NCI-H2107 treated with DMSO at 0.1 percent for 48 hours (cell line): ENCODE measurements at regions not wholly inside any gene's neighbourhood (a gene's known extent, or its start where the extent isn't known, plus 50 kb on each side); places are given as distances from the start of the nearest gene placed in this dataset.

Experiments
- DNase-seq: peaks from one replicate; lab custom pipeline; 2025; ENCODE audit not compliant: unreplicated experiment; lab: John Stamatoyannopoulos, UW

DNA sequence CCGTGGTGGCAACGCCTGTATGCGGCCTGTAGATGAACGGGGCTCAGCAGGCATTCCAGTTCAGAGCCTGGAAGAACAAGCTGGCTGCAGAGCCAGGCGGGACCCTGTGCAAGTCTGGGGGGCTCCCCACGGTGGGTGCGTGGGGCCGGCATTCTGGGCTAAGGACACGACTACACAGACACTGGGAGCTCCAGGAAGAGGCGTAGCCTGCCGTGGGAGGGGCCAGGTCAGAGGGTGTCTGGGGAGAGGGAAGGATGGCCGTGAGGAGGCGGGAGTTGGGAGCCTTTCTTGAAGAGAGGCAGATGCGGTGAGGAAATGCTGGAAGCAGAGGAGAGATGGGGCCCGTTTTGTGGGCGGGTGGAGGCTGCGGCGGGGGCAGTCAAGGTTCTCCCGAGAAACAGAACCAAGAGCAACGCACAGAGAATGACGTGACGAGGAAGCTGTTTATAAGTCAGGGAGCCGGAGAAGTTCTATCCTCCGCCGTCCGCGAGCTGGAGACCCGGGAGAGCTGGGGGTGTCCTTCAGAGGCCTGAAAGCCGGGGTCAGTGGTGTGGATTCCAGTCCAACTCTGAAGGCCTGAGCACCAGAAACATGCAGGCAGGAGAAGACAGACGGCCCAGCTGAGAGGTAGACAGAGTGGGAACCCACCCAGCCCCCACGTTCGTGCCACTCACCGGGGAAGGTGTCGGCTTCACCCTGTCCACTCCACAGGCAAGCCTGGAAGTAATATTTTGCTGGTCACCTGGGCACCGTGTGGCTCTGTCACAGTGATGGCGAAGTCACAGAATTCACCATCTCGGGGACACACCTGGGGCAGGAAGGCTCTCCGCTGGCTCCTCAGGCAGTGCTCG is 529.6 kb downstream of the BRD1 start:
- DNase-seq = no peak

DNA sequence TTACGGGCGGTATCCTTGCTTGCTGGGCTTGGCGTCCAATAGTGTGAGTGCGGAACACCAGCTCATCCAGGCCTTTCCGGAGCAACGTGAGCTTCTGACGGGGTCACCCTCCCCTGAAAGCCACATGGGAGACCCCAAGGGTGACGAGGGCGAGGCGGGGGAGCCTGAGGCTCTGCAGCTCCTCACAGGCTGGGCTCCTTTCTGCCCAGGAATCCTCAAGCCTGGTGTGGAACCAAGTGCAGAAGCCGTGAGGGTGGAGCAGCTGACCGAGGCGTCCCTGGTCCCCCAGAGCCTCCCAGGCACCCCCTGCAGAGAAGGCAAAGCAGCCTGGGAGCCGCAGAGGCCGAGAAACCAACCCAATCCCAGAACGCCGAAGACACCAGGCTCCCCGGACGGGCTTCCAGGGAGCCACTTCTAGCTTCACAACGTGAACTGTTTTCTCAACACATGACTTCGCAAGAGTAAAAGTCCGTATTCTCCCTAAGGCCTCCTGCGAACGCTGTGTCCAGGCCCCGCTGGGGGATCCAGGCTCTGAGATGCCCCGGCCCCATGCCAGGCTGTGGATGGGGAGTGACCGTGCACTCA is 530.3 kb downstream of the BRD1 start:
- no peak for DNase-seq

DNA sequence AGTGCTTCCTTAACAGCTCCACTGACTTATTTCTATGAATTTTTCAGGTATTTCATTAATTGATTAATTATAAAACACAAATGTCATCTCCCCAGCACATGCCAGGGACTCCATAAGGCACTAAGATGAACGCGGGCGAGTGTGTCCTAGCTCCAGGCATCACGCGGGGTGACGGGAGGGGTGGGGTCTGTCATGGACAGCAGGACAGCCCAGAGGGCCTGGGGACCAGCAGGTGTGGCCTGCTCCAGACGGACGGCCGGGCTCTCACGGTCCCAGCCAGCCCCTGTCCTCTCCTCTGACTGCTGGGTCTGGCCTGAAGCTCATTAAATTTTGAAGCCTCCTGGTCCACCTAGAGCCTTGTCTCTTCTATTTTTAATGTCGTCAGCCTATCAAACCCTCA is 531.1 kb downstream of the BRD1 start:
- DNase-seq = no peak

DNA sequence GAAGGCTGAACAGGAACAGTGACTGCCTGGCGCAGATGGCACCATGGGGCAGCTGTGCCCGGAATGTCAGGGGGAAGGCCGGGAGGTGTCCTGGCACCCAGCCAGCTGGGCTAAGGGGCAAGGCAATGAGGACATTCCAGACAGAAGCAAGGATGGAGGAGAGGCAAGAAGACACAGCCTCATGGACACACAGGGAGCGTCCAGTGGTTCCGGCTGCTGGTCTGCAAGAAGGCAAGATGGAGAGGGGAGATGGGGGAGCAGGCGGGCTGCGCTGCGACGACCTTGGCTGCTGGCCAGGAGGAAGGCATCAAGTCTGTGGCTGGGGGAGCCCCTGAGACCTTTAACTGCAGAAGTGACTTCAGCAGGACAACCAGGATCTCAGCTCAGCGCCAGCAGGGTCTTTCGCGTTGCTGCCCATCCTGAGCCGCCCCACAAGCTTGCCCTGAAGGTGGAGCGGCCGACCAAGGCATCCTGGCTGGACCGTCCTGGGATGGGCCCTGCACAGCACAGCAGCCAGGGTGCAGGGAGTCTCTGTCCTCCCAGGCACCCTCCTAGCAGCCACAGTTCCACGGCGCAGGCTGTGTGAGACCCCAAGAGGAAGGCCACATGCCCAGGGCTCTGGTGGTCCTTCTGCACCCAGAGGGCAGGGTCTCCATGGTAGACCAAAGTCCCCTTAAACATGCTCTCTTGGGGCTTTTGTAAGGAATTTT is 531.7 kb downstream of the BRD1 start:
- DNase-seq = no peak

DNA sequence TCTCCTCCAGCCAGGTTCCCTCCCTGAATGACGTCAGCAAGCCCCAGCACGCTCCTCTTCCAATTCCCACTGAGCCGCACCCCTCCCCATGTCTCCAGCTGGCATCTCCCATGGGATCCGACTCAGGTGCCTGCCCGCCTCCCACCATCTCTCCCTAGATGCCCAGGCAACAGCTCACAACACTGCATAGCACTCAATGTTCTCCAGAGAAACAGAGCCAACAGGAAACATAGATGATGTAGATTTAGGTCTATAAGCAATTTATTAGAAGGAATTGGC is 532.3 kb downstream of the BRD1 start:
- peak; percentile 75 for DNase-seq

DNA sequence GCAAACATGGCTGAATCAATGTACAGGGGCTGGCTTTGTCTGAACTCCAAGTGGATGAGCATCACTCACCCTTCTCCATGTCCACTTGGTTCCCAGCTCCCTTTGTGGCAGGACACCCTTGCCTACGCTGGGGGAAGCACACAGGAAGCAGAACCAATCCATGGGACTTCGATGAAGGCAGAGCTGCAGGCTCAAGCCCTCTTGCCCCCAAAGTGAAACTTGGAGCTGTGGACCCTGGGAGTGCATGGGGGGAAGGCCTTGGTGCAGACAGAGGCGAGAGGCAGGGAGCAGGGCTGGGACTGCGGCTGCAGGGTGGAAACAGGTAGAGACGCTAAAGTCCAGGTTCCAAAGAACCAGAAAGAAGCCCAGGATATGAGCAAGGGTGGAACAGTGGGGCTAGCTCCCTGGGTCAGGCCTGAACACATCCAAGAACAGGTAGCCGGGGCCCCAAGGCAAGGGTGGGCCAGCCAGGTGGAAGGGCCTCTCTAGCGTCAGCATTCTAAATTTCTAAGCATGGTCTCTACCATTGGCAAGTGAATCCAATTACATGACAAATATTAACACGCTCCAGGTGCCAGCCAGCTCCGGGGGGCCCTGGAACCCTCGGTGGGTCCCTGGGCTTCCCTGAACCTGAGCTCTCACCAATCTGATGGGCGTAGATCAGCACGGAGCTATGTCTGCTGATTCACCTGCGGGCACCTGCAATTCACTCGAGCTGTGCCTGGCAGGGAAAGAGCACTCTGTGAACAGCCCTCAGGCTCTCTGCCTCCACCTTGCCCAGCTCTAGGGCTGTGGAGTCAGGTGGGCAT is 532.8 kb downstream of the BRD1 start:
- DNase-seq = no peak

DNA sequence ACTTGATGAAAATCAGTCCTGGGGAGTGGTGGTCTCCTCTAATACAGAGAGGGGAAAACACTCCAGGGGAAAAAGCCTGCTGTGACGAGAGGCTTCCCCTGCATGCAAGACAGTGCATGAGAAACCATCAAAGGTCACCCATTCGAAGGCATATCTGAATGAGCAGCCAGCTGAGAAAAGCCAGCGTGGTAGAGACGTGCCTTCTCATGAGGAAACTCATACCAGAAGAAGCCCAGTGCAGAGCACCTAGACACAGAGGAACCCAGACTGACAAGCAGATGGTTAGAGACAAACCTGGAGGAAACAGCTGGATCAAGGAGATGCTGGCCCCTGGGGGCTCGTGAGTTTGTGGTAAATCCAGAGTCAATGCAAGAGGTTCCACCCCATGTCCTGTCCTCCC is 534.8 kb downstream of the BRD1 start:
- DNase-seq = no peak

DNA sequence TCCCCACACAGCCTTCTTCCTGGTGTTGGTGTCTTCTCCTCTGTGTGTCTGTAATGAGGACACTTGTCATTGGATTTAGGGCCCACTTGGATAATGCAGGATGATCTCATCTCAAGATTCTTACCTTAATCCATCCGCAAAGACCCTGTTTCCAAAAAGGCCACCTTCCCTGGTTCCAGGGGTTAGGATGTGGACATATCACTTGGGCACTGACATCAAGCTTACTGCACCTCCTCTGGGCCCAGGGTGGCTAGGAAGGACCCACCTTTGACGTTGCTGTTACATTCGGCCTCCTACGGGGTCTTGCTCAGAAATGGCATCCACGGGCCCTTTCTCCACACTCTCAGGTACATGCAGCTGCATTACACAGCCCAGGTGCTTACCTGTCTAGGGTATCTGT is 535.9 kb downstream of the BRD1 start:
- no peak for DNase-seq

DNA sequence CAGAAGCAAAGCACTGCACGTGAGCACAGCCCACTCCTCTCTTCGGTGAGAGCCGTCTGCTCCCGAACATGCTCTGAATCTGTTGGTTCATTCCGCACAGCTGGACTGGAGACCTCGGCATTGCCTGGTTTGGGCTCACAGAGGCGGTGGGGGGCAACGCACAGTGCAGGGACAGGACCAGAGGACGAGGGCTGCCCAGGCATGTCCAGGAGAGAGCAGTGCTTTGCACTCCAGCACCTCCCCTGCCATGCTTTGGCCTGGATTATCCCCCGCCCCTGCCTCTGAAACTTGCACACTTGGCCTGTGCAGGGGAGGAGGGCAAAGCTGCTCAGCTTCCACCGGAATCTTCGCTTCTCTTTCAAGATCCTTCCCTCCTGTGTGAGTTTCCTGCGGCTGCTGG is 536.5 kb downstream of the BRD1 start:
- DNase-seq = no peak

DNA sequence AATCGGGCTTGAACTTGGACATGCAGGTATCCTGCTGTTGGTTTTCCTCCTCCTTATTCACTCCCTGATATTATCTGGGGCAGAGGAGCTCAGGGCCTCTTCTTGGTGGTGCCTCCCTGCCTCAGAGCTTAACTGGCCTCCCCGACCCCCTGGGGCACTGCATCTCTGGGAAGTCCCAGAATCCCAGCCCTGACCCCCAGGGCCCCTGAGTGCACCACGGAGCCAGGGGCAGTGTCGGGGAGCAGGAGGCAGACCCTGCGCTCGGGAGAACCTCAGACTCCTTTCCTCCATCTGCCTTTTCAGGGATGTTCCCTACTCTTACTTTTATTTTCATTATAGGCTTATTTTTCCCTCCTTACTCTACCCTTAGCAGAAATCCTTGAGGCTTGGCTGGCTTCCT is 537.0 kb downstream of the BRD1 start:
- DNase-seq = no peak

DNA sequence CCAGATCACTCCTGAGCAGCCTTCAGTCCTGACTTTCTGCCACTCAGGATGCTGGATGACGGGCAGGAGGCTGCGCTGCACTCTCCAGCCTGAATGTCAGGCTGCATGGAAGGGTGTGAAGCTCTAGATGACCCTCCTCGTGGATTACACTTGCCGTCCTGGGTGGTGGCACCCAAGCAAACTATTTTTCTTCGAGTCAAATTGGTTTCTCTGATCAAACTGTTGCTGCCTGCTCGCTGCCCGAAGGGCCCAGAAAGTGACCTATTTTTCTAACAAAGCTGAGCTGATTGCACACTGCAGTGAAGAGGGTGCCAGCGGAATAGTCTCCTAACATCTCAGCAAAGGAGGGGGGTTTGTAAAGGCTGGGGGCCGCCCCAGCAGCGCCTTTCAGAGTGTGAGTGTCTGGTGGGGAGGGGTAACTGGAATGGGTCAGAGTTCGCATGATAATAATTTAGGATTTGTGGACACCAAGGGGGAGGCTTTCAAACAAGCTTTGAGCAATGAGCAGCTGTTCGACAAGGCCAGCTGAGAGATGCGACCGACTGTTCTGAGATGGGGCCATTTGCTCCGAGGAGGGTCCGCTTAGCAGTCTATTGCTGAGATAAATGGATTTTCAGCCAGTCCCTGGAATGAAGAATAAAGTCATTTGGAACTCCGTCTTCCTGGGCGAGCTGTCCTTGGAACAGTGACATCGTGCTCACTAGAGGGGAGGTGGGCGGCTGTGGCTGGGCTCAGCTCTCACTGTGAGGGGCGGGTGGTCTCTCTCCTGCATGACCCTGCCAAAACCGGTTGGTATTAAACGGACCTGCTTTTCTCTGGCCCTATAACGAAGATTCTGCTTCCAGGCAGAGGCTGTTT is 537.6 kb downstream of the BRD1 start:
- DNase-seq = no peak

DNA sequence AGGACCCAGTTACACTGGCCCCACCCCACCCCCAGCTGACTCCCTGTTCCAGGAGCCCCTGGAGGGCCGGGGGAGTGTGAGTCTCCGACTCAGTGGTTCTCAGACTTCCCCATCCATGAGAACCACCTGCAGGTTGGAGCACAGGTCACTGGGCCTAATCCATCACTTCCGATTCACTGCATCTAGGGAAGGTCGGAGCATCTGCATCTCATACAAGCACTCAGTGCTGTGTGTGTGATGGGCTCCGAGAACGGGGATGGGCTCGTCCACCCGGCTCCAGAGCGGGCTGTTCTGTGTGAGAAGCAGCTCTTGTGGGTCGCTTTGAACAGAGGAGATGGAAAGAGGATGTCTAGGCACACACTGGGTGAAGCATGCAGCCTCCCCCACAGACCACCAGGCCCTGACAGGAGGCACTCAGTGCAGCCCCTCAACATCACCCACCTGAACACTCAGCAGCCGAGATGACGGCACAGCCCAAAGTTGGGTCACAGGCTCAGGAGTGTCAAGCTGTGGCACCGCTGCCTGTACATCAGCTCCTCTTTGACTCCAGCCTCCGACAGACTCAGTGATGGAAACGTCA is 541.4 kb downstream of the BRD1 start:
- DNase-seq = no peak

DNA sequence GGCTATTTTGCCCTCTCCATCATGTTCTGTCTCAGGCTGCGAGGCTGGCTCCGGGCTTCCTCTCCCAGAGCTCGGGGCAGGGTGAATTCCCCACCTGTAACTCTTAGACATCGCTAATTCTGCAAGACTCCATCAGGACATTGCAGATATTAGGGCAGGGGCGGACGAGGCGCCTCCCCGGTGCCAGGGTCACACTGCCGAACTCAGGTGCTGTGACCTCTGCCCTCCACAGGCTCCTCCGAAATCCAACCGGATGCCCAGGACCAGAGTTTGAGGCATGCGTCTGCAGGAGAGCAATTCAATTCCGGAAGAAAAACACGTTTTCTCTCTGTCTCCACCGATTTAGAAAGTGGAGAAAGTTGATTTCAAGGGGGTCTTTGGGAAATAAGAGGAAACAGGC is 542.7 kb downstream of the BRD1 start:
- no peak for DNase-seq

DNA sequence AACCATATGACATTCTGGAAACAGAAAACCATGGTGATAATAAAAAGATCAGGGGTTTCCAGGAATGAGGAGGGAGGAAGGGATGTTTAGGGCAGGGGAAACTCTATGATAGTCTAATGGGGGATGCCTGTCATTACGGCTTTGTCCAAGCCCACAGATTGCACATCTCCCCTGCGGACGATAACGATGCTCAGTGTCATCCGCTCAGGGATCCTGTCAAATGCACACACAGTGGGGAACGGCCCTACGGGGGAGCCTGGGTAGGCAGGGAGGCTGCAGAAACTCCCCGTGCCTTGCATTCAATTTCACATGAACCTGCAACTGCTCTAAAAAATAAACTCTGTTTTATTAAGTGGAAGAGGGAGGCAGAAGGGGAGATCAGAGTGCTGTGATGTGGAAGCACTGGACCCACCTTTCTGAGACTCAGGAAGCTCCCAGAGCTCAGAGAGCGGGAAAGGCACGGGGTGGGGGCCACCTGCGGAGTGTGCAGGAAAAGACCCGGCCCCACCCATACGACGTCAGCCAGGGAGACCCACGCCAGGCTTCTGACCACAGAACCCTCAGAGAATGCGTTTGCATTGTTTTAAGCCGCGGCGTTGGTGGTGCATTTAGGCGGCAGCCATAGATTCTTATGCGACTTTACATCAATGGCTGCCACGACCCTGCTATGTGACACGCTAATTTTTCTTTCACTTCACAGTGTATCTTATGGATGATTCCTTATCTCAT is 543.5 kb downstream of the BRD1 start:
- no peak for DNase-seq

DNA sequence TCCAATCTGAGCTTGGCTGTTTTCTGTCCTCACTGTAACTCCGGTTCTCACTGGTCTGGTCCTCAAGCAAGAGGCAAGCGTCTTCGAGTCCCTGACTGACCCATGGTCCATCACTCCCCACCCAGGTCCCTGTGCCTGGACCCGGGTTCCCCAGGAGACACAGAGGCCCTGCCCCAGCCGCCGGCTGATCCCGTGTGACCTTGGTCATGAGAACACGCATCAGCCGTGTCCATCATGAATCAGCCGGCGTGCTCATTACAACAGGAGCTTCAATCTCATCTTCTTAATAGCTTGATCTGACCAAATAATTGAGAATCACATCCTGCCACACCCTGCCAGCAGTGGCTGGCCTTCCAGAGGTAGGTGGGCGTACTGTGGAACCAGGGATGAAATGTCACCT is 545.1 kb downstream of the BRD1 start:
- DNase-seq = no peak

DNA sequence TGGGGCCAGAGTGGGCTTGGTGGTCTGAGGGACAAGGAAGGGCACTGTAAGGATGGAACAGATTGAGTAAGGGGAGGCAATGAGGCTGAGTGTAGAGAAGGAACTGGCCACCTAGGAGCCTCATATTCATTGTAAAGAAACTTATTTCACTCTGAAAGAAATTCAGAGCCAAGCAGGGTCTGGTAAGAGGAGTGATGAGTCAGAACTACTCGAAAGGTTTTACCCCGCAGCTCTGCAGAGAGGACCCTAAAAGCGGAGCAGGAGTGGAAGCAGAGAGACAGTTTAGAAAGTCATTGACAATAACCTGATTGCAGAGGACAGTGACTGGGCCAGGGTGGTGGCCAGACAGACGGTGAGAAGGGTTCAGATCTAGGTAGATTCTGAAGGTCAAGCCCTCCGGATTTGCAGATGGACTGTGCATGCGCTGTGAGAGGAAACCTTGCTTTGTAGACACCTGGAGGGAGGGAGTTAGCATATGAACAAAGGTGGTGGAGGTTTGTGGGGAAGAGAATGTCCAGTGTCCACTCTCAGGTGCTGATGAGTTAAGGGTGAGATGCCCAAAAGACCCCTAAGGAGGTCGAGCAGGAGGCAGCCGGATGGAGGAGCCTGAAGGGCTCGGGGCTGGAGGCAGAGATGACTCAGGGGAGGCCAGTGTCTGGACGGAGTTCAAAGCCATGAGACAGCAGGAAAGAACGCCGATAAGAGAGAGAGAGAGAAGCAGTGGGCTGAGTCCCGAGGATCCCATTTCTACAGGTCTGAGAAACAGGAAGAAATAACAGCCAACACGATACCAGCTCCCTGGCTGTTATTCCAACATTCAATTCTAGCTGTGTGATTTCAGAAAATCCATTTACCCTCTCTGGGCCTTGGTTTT is 546.0 kb downstream of the BRD1 start:
- no peak for DNase-seq

DNA sequence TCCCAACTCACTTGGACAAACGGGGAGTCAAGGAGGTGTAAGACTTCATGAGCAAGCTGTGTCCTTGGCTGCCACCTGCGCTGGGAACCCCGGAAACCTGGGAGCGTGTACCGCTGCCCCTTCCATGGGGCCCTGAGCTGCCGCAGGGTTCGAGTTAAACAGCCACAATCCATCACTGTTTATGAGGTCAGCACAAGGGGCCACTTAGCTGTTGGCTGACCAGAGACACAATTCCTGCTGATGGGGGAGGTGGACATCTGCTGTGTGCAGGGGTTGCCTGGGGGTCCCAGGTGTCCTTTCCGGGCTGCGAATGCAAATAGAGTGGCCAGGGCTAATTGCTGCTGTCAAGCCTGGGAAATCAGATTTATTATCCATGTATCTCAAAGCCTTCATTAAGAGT is 549.3 kb downstream of the BRD1 start:
- DNase-seq = no peak

DNA sequence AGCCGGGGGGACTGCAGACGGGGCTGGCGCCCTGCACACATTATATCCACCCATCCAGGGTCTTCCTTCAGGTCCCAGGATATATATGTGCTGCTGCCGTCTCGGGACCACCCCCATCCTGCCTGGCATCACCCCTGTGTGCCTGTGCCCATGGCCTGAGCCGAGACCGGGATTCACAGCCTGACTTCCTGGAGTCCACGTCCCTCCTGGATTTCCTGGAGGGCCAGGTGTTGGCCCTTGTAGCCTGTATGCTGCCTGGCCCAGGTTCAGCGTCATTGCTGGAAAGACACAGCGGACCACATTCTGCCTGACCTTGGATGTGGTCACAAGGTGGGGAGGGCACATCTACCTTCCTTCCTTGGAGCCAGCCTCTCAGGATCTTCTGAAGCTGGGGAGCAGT is 551.1 kb downstream of the BRD1 start:
- no peak for DNase-seq
